Panc1 (cell line): ENCODE measurements at regions not wholly inside any gene's neighbourhood (a gene's known extent, or its start where the extent isn't known, plus 50 kb on each side); places are given as distances from the start of the nearest gene placed in this dataset.

Experiments used
- ATAC-seq: fragments of 200-7000 bp; cut with Tn5 transposase; 2 replicates; pipeline ENCODE4 v1.9.1; 2020; ENCODE audit warnings: mild to moderate bottlenecking, moderate library complexity
- BruUV-seq: library from RNA; stranded (reverse); fragments of 400-500 nt; replicated peaks from 2 replicates; lab custom pipeline; 2021; lab: Mats Ljungman, UMichigan
- CTCF ChIA-PET: fragments of 300-600 bp; sonication (Branson Sonifier 250); formaldehyde crosslinking; loops from one replicate; lab custom pipeline; 2022; ENCODE audit warnings: antibody characterized with exemption; lab: Charles Lee
- POLR2A ChIA-PET: fragments of 300-600 bp; sonication (Branson Sonifier 250); formaldehyde crosslinking; loops from one replicate; lab custom pipeline; 2022; ENCODE audit warnings: antibody characterized with exemption; lab: Charles Lee
- DNase-seq: peaks from one replicate; pipeline ENCODE4 v3.0.0-alpha.2; 2010; ENCODE audit warnings: low read depth, low spot score
- H3K27ac ChIP-seq: 2 replicates; pipeline ENCODE4 v1.5.1; 2011; ENCODE audit warnings: mild to moderate bottlenecking, low read length, inconsistent platforms
- H3K27me3 ChIP-seq: fragments of 200-500 bp; sonication (Bioruptor generic); 2 replicates; pipeline ENCODE4 v1.6.0; 2014; ENCODE audit warnings: low read length, inconsistent platforms; ENCODE audit not compliant: control insufficient read depth, insufficient read depth
- H3K36me3 ChIP-seq: fragments of 200-500 bp; sonication (Bioruptor generic); 2 replicates; pipeline ENCODE4 v1.5.1; 2014; ENCODE audit warnings: inconsistent platforms, mild to moderate bottlenecking, low read length, moderate library complexity; ENCODE audit not compliant: control insufficient read depth, insufficient read depth
- H3K4me1 ChIP-seq: 2 replicates; pipeline ENCODE4 v1.5.1; 2011; ENCODE audit warnings: inconsistent platforms, mild to moderate bottlenecking, low read length, moderate library complexity; ENCODE audit not compliant: control insufficient read depth, insufficient read depth
- H3K4me3 ChIP-seq, 2 experiments: 2 replicates each; pipeline ENCODE4 v1.5.1; 2011 to 2012; ENCODE audit warnings: low read depth in 2 of 2, low read length in 2 of 2, mild to moderate bottlenecking in 2 of 2, inconsistent platforms in 1 of 2, moderate library complexity in 1 of 2
- H3K9me3 ChIP-seq: fragments of 200-500 bp; sonication (Bioruptor generic); 2 replicates; pipeline ENCODE4 v1.5.1; 2014; ENCODE audit warnings: low read depth, mild to moderate bottlenecking, inconsistent platforms, low read length, moderate library complexity; ENCODE audit not compliant: control insufficient read depth, insufficient read depth
- POLR2AphosphoS5 ChIP-seq: IDR thresholded peaks from 2 replicates; pipeline ENCODE4 v1.6.1; 2012; ENCODE audit warnings: mild to moderate bottlenecking, low read depth, low read length, moderate library complexity
- SIN3A ChIP-seq: IDR thresholded peaks from 2 replicates; pipeline ENCODE4 v1.6.1; 2012; ENCODE audit warnings: low read depth, mild to moderate bottlenecking, low read length, moderate library complexity, borderline replicate concordance; ENCODE audit not compliant: insufficient read depth
- TCF7L2 ChIP-seq: IDR thresholded peaks from 2 replicates; pipeline ENCODE4 v1.6.1; 2011; ENCODE audit warnings: mild to moderate bottlenecking, low read depth, low read length, inconsistent platforms
- in situ Hi-C: cut with HindIII; loops from 2 replicates; pipeline ENCODE4 v1.10.0; 2016; ENCODE audit warnings: low sequenced_read_pairs, low pct_unique_long_range_greater_than_20kb
- intact Hi-C: fragments of 100-400 bp; cut with micrococcal nuclease; formaldehyde crosslinking; loops from one replicate; pipeline ENCODE4 v1.10.0; 2022; ENCODE audit not compliant: unreplicated experiment
- TF ChIP-seq, protein P1 (sequence below): fragments of 450-650 bp; IDR thresholded peaks from 2 replicates; pipeline ENCODE4 v1.5.1; 2017; ENCODE audit warnings: mild to moderate bottlenecking
- TF ChIP-seq, protein P2 (sequence below), 2 experiments: IDR thresholded peaks; 2 replicates each; pipeline ENCODE4 v1.6.1; 2011 to 2012; ENCODE audit warnings: low read depth in 2 of 2, control low read depth in 1 of 2, low read length in 1 of 2, mild to moderate bottlenecking in 1 of 2, moderate library complexity in 1 of 2; ENCODE audit not compliant: insufficient read depth in 1 of 2

DNA sequence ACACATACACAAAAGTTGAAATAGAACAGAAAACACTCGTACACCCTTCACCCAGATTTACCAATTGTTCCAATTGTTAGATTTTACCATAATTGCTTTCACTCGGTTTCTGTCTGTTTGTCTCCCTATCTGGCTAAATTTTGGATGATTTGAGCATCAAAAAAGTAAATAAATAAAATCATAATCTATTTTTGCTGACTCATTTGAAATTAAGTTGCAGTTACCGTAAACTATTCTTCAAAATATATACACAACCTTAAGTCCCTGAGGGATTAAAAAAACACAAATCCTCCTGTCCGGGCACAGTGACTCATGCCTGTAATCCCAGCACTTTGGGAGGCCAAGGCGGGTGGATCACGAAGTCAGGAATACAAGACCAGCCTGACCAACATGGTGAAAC is 81.3 kb upstream of the SYT9 start:
- no TSS peak for BruUV-seq
- in situ Hi-C loops, result no loop called here
- no peak for TF ChIP-seq SIN3A
- TF ChIP-seq, protein P1, sequence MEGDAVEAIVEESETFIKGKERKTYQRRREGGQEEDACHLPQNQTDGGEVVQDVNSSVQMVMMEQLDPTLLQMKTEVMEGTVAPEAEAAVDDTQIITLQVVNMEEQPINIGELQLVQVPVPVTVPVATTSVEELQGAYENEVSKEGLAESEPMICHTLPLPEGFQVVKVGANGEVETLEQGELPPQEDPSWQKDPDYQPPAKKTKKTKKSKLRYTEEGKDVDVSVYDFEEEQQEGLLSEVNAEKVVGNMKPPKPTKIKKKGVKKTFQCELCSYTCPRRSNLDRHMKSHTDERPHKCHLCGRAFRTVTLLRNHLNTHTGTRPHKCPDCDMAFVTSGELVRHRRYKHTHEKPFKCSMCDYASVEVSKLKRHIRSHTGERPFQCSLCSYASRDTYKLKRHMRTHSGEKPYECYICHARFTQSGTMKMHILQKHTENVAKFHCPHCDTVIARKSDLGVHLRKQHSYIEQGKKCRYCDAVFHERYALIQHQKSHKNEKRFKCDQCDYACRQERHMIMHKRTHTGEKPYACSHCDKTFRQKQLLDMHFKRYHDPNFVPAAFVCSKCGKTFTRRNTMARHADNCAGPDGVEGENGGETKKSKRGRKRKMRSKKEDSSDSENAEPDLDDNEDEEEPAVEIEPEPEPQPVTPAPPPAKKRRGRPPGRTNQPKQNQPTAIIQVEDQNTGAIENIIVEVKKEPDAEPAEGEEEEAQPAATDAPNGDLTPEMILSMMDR, result no peak
- no peak for TF ChIP-seq POLR2AphosphoS5
- TF ChIP-seq TCF7L2, result no peak
- TF ChIP-seq, protein P2, sequence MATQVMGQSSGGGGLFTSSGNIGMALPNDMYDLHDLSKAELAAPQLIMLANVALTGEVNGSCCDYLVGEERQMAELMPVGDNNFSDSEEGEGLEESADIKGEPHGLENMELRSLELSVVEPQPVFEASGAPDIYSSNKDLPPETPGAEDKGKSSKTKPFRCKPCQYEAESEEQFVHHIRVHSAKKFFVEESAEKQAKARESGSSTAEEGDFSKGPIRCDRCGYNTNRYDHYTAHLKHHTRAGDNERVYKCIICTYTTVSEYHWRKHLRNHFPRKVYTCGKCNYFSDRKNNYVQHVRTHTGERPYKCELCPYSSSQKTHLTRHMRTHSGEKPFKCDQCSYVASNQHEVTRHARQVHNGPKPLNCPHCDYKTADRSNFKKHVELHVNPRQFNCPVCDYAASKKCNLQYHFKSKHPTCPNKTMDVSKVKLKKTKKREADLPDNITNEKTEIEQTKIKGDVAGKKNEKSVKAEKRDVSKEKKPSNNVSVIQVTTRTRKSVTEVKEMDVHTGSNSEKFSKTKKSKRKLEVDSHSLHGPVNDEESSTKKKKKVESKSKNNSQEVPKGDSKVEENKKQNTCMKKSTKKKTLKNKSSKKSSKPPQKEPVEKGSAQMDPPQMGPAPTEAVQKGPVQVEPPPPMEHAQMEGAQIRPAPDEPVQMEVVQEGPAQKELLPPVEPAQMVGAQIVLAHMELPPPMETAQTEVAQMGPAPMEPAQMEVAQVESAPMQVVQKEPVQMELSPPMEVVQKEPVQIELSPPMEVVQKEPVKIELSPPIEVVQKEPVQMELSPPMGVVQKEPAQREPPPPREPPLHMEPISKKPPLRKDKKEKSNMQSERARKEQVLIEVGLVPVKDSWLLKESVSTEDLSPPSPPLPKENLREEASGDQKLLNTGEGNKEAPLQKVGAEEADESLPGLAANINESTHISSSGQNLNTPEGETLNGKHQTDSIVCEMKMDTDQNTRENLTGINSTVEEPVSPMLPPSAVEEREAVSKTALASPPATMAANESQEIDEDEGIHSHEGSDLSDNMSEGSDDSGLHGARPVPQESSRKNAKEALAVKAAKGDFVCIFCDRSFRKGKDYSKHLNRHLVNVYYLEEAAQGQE (IDR thresholded peaks at IDR 0.05; ENCODE audit: insufficient read depth in 1 of 2, low read depth in 2 of 2, low read length in 1 of 2), result no peak

DNA sequence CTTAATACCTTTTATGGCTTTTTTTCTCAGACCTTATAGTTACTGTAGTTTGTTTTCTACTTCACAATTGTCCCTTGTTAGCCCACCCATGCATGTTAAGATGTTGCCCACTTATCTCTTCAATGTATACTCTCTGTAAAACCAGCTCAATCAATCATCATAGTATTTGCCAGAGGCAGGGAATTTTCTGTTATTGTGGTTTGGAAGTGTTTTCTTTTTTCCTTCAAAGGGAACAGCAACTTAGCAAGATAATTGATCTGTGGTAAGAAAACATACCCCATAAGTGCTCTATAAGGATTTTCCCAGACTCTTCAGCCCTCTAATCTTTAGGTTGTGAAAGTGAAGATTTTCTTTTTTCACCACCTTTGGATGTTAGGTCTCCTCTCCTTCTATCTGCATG is 76.7 kb upstream of the SYT9 start:
- no peak overlapping the region for H3K4me3 ChIP-seq
- peaks cover 8% of the 10 kb centered on the region; the same call in 1 of the 2 replicates for H3K27me3 ChIP-seq
- in situ Hi-C loops, result no loop called here
- H3K27ac ChIP-seq, result no peak overlapping the region
- intact Hi-C loops, result no loop called here
- H3K36me3 ChIP-seq, result no peaks in the 10 kb centered on the region
- no peaks in the 10 kb centered on the region for H3K4me1 ChIP-seq
- no peak for TF ChIP-seq TCF7L2
- TF ChIP-seq, protein P2 (IDR thresholded peaks at IDR 0.05; ENCODE audit: insufficient read depth in 1 of 2, low read depth in 2 of 2, low read length in 1 of 2), result no peak
- no peak for TF ChIP-seq SIN3A
- TF ChIP-seq, protein P1, result no peak
- TF ChIP-seq POLR2AphosphoS5, result no peak
- H3K9me3 ChIP-seq, result no peaks in the 10 kb centered on the region
- ChIA-PET CTCF (no interaction called here), POLR2A (no interaction called here)
- ATAC-seq (no peak), DNase-seq (no peak)
- no TSS peak for BruUV-seq

More for the DNA sequence above, 81.3 kb upstream of the SYT9 start:
- Histone ChIP-seq H3K4me3 (no peak overlapping the region), H3K9me3 (no peaks in the 10 kb centered on the region), H3K36me3 (no peaks in the 10 kb centered on the region), H3K4me1 (no peaks in the 10 kb centered on the region), H3K27ac (no peak overlapping the region), H3K27me3 (peaks cover 6% of the 10 kb centered on the region; the same call in 1 of the 2 replicates)
- intact Hi-C loops, result no loop called here
- DNase-seq (no peak), ATAC-seq (no peak)
- ChIA-PET CTCF (no interaction called here), POLR2A (no interaction called here)
